ENCODE measurements at regions not wholly inside any gene's neighbourhood (a gene's known extent, or its start where the extent isn't known, plus 50 kb on each side); places are given as distances from the start of the nearest gene placed in this dataset.

- intact Hi-C loops (cut with micrococcal nuclease): no loop called here
- H3K9me1 ChIP-seq (replicated peaks; ENCODE audit: control insufficient read depth, extremely low read depth, insufficient read depth, low read length): no peaks in the 10 kb centered on the region
- no TSS peak for BruUV-seq (replicated peaks)
Measured at GRCh38 chr6:71733970-71734899, 152.1 kb upstream of the RIMS1 start.

More at GRCh38 chr6:71733970-71734899, 152.1 kb upstream of the RIMS1 start:
- Histone ChIP-seq H3K27ac (ENCODE audit: insufficient read depth, low read depth, low read length) (no peak overlapping the region), H3K9me3 (replicated peaks; ENCODE audit: control insufficient read depth, insufficient read depth, low read length) (no peaks in the 10 kb centered on the region), H3K4me3 (replicated peaks in 1 of 3; ENCODE audit: insufficient read depth in 1 of 3, low read depth in 1 of 3, low read length in 3 of 3) (no peak overlapping the region), H3K4me2 (ENCODE audit: insufficient read depth, low read length) (no peak overlapping the region), H2AFZ (ENCODE audit: low read depth, low read length) (no peak overlapping the region), H3K79me2 (ENCODE audit: control insufficient read depth, insufficient read depth, low read length) (no peaks in the 10 kb centered on the region), H3K36me3 (ENCODE audit: control insufficient read depth in 2 of 2, extremely low read depth in 1 of 2, insufficient read depth in 2 of 2, low read length in 2 of 2) (no peaks in the 10 kb centered on the region), H3K9ac (replicated peaks; ENCODE audit: extremely low read depth, insufficient read depth, low read length) (no peak overlapping the region), H4K20me1 (replicated peaks; ENCODE audit: control insufficient read depth, extremely low read depth, insufficient read depth, low read length) (no peaks in the 10 kb centered on the region), H3K4me1 (ENCODE audit: control insufficient read depth, extremely low read depth, insufficient read depth, low read length) (no peaks in the 10 kb centered on the region), H3K27me3 (ENCODE audit: control insufficient read depth in 2 of 2, insufficient read depth in 2 of 2, low read length in 2 of 2) (no peaks in the 10 kb centered on the region)
- DNase-seq (ENCODE audit: low read depth, low spot score): no peak
- CTCF ChIA-PET: no interaction called here
- no peak for TF ChIP-seq MYC (IDR thresholded peaks at IDR 0.05; ENCODE audit: low read depth, low read length)
- TF ChIP-seq POLR2AphosphoS5 (IDR thresholded peaks at IDR 0.05; ENCODE audit: insufficient read depth, low read depth, low read length): no peak
- TF ChIP-seq GATA2 (IDR thresholded peaks at IDR 0.05; ENCODE audit: insufficient read depth, insufficient read length, low read depth, low read length): no peak
- no peak for TF ChIP-seq EZH2 (IDR thresholded peaks at IDR 0.05; ENCODE audit: borderline replicate concordance, low read depth, low read length, severe bottlenecking)
- TF ChIP-seq FOS (IDR thresholded peaks at IDR 0.05; ENCODE audit: borderline replicate concordance, insufficient read depth, low read length): no peak
- no peak for TF ChIP-seq MAX (IDR thresholded peaks at IDR 0.05; ENCODE audit: insufficient read depth, insufficient read length)
- no peak for TF ChIP-seq POLR2A (IDR thresholded peaks at IDR 0.05; ENCODE audit: low read depth, low read length)
- no peak for TF ChIP-seq CTCF (IDR thresholded peaks at IDR 0.05; ENCODE audit: extremely low read depth in 1 of 2, insufficient read depth in 1 of 2, low read depth in 1 of 2, low read length in 2 of 2)
- TF ChIP-seq JUN (IDR thresholded peaks at IDR 0.05; ENCODE audit: borderline replicate concordance, insufficient read depth, insufficient read length, low read depth): no peak
- dilution Hi-C loops (cut with MboI; ENCODE audit: extremely low pct_ligation_motif_present, low sequenced_read_pairs): no loop called here
- POLR2A ChIA-PET: no interaction called here
- no peak for FAIRE-seq
